B cell (primary cell): ENCODE measurements at regions not wholly inside any gene's neighbourhood (a gene's known extent, or its start where the extent isn't known, plus 50 kb on each side); places are given as distances from the start of the nearest gene placed in this dataset.

Source experiments
- ATAC-seq: fragments of 200-7000 bp; cut with Tn5 transposase; one replicate; pipeline ENCODE4 v1.10.0; 2021; ENCODE audit warnings: low read depth, mild to moderate bottlenecking, moderate number of reproducible peaks, moderate library complexity
- CTCF ChIA-PET: fragments of 350-600 bp; sonication (Branson Sonifier 250); formaldehyde crosslinking; loops from one replicate; lab custom pipeline; 2021; ENCODE audit warnings: antibody characterized with exemption, inconsistent platforms; lab: Charles Lee
- POLR2A ChIA-PET: fragments of 350-600 bp; sonication (Branson Sonifier 250); formaldehyde crosslinking; loops from one replicate; lab custom pipeline; 2021; ENCODE audit warnings: antibody characterized with exemption; lab: Charles Lee
- DNase-seq: peaks from one replicate; pipeline ENCODE4 v3.0.0; 2013
- H2AFZ ChIP-seq: 2 replicates; pipeline ENCODE4 v1.6.1; 2012; ENCODE audit warnings: mild to moderate bottlenecking, low read depth, low read length; ENCODE audit not compliant: insufficient read depth, poor library complexity, severe bottlenecking
- H3K27ac ChIP-seq, 2 donors: 1 replicate in 1 of 2; 2 replicates in 1 of 2; pipeline ENCODE4 v1.5.1; 2012 to 2013; ENCODE audit warnings: low read length in 2 of 2, mild to moderate bottlenecking in 2 of 2, moderate library complexity in 1 of 2
- H3K27me3 ChIP-seq, 4 experiments: fragments of 200-600 bp in 1 of 4; sonication (generic) in 1 of 4; replicated peaks in 1 of 4; 1 replicate in 2 of 4; 2 replicates in 2 of 4; pipeline versions ENCODE4 v1.6.1 to v1.7.0; 2013 to 2016; ENCODE audit warnings: low read length in 3 of 4, mild to moderate bottlenecking in 2 of 4, mixed read lengths in 1 of 4, moderate library complexity in 1 of 4; ENCODE audit not compliant: insufficient read depth in 4 of 4, control insufficient read depth in 3 of 4; ENCODE audit errors: control extremely low read depth in 1 of 4
- H3K36me3 ChIP-seq, 2 experiments: replicated peaks in 1 of 2; 1 replicate in 1 of 2; 2 replicates in 1 of 2; pipeline versions ENCODE4 v1.6.1 to v1.7.1; 2013; ENCODE audit warnings: low read length in 1 of 2; ENCODE audit not compliant: insufficient read depth in 2 of 2, control insufficient read depth in 1 of 2; ENCODE audit errors: control extremely low read depth in 1 of 2, extremely low read depth in 1 of 2
- H3K4me1 ChIP-seq, 2 donors: fragments of 200-600 bp in 1 of 2; sonication (generic) in 1 of 2; 1 replicate in 1 of 2; 2 replicates in 1 of 2; pipeline versions ENCODE4 v1.5.1 to v1.6.1; 2013 to 2017; ENCODE audit warnings: low read length in 2 of 2; ENCODE audit not compliant: control insufficient read depth in 2 of 2, insufficient read depth in 2 of 2
- H3K4me2 ChIP-seq: replicated peaks from 2 replicates; pipeline ENCODE3; 2012; ENCODE audit warnings: mild to moderate bottlenecking, low read depth, low read length; ENCODE audit not compliant: poor library complexity, severe bottlenecking
- H3K4me3 ChIP-seq, 5 experiments: fragments of 200-600 bp in 1 of 5; sonication (generic) in 1 of 5; 1 replicate in 3 of 5; 2 replicates in 2 of 5; pipeline versions ENCODE4 v1.5.1 to v1.7.0; 2011 to 2016; ENCODE audit warnings: low read length in 4 of 5, mild to moderate bottlenecking in 4 of 5, low read depth in 2 of 5, control low read depth in 1 of 5, moderate library complexity in 1 of 5; ENCODE audit not compliant: insufficient read depth in 1 of 5; ENCODE audit errors: control extremely low read depth in 1 of 5, extremely low read depth in 1 of 5
- H3K79me2 ChIP-seq: fragments of 200-600 bp; sonication (generic); one replicate; pipeline ENCODE4 v1.6.0; 2016; ENCODE audit warnings: low read length; ENCODE audit not compliant: control insufficient read depth, insufficient read depth
- H3K9ac ChIP-seq: fragments of 200-600 bp; sonication (generic); 2 replicates; pipeline ENCODE4 v1.6.1; 2017; ENCODE audit warnings: mild to moderate bottlenecking, low read length, moderate library complexity
- H3K9me3 ChIP-seq, 3 donors: one replicate each; pipeline versions ENCODE4 v1.6.1 to v1.7.1; 2013; ENCODE audit warnings: low read length in 2 of 3; ENCODE audit not compliant: control insufficient read depth in 2 of 3, insufficient read depth in 1 of 3; ENCODE audit errors: control extremely low read depth in 1 of 3
- H4K20me1 ChIP-seq: 2 replicates; pipeline ENCODE4 v1.6.0; 2012; ENCODE audit warnings: mild to moderate bottlenecking, low read length; ENCODE audit not compliant: insufficient read depth, control insufficient read depth, poor library complexity, severe bottlenecking
- H3K27ac Mint-ChIP-seq: one replicate; pipeline ENCODE4 v1.8.0; 2021; ENCODE audit warnings: mixed read lengths
- H3K27me3 Mint-ChIP-seq: one replicate; pipeline ENCODE4 v1.8.0; 2021; ENCODE audit warnings: mixed read lengths
- H3K4me1 Mint-ChIP-seq: one replicate; pipeline ENCODE4 v1.8.0; 2021; ENCODE audit warnings: mixed read lengths
- H3K4me3 Mint-ChIP-seq: one replicate; pipeline ENCODE4 v1.8.0; 2021; ENCODE audit warnings: mixed read lengths
- H3K9me3 Mint-ChIP-seq: one replicate; pipeline ENCODE4 v1.8.0; 2022; ENCODE audit warnings: mixed read lengths; ENCODE audit not compliant: insufficient read depth
- CTCF ChIP-seq: fragments of 200-600 bp; IDR thresholded peaks from one replicate; pipeline ENCODE4 v1.8.0; 2022; ENCODE audit warnings: antibody characterized with exemption, mild to moderate bottlenecking
- EZH2 ChIP-seq: IDR thresholded peaks from 2 replicates; pipeline ENCODE4 v1.6.1; 2012; ENCODE audit warnings: borderline replicate concordance, low read depth, mild to moderate bottlenecking, moderate library complexity, low read length; ENCODE audit not compliant: insufficient read depth, poor library complexity, severe bottlenecking
- WGBS: methylation state at CpG from one replicate; pipeline ENCODE4 v1.1.5; 2013; ENCODE audit warnings: missing lambda C conversion rate; ENCODE audit not compliant: insufficient coverage; 5-methylcytosine and 5-hydroxymethylcytosine counted together
- intact Hi-C: fragments of 100-400 bp; cut with micrococcal nuclease; formaldehyde crosslinking; loops from one replicate; pipeline ENCODE4 v1.10.0; 2022

DNA sequence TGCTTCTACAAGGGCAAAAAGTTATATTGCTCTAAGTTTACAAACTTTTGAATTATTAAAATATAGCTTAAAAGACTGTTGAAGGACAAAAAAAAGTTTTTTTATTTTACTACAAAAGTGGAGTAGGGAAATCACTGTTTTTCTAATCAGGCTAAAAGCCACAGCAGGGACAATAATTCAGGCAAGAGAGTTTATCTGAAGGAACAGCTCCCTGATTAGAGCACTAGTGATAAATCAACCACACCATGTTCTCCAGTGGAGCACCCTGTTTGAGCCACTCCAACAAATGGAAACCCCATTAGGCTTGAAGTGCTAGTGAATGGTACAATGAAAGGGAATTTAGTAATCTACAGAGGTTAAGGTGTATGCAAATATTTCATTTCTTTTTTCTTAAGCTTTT lies 357.1 kb downstream of the SEMA3D start:
- Histone ChIP-seq H3K4me1 (no peaks in the 10 kb centered on the region), H3K9me3 (no peaks in the 10 kb centered on the region), H3K9ac (no peak overlapping the region), H3K79me2 (no peaks in the 10 kb centered on the region), H3K36me3 (no peaks in the 10 kb centered on the region), H3K4me3 (no peak overlapping the region), H3K27ac (no peak overlapping the region), H3K4me2 (no peak overlapping the region), H3K27me3 (no peaks in the 10 kb centered on the region), H4K20me1 (no peaks in the 10 kb centered on the region), H2AFZ (no peak overlapping the region)
- no peaks in the 10 kb centered on the region for H3K4me1 Mint-ChIP-seq
- intact Hi-C loops, result no loop called here
- no peak overlapping the region for H3K27ac Mint-ChIP-seq
- ATAC-seq, result no peak
- DNase-seq, result no peak
- ChIA-PET CTCF (interaction anchor here (0.5 to 0.8 kb wide), 2 partner anchors 17 to 720 kb away, joined by 4 to 5 read pairs; no protein-coding TSS in a partner anchor), POLR2A (no interaction called here)
- TF ChIP-seq CTCF (no peak), EZH2 (no peak)
- no peaks in the 10 kb centered on the region for H3K27me3 Mint-ChIP-seq
- H3K9me3 Mint-ChIP-seq, result no peaks in the 10 kb centered on the region
- no peak overlapping the region for H3K4me3 Mint-ChIP-seq

GRCh38 chr7:84824057-84824651 lies 362.7 kb downstream of the SEMA3D start:
- no peak overlapping the region for H3K27ac ChIP-seq
- H3K4me2 ChIP-seq, result no peak overlapping the region
- TF ChIP-seq EZH2 (no peak), CTCF (no peak)
- intact Hi-C loops, result no loop called here
- no peak overlapping the region for H3K4me3 Mint-ChIP-seq
- no peak overlapping the region for H3K9ac ChIP-seq
- H3K9me3 ChIP-seq, result no peaks in the 10 kb centered on the region
- H3K79me2 ChIP-seq, result no peaks in the 10 kb centered on the region
- POLR2A ChIA-PET, result no interaction called here
- 75% methylated on average over 2 of the region's 3 CpGs for WGBS
- ATAC-seq (no peak), DNase-seq (no peak)
- no peaks in the 10 kb centered on the region for H3K36me3 ChIP-seq
- no peak overlapping the region for H2AFZ ChIP-seq
- no peaks in the 10 kb centered on the region for H3K4me1 ChIP-seq
- no peaks in the 10 kb centered on the region for H4K20me1 ChIP-seq
- CTCF ChIA-PET, result no interaction called here
- no peaks in the 10 kb centered on the region for H3K4me1 Mint-ChIP-seq
- no peaks in the 10 kb centered on the region for H3K27me3 Mint-ChIP-seq
- H3K9me3 Mint-ChIP-seq, result peaks cover 2% of the 10 kb centered on the region
- H3K4me3 ChIP-seq, result no peak overlapping the region
- no peak overlapping the region for H3K27ac Mint-ChIP-seq
- H3K27me3 ChIP-seq, result no peaks in the 10 kb centered on the region
